Mesendoderm (in vitro differentiated cells): ENCODE measurements at regions not wholly inside any gene's neighbourhood (a gene's known extent, or its start where the extent isn't known, plus 50 kb on each side); places are given as distances from the start of the nearest gene placed in this dataset.

Experiments
- DNase-seq: peaks from one replicate; pipeline ENCODE4 v3.0.0; 2013
- H2AK5ac ChIP-seq: 2 replicates; pipeline ENCODE4 v1.6.1; 2013; ENCODE audit warnings: low read length, inconsistent platforms
- H2BK120ac ChIP-seq: 2 replicates; pipeline ENCODE4 v1.6.1; 2013; ENCODE audit warnings: low read depth, mild to moderate bottlenecking, low read length, moderate library complexity, mixed read lengths
- H2BK15ac ChIP-seq: replicated peaks from 2 replicates; pipeline ENCODE4 v1.6.1; 2013; ENCODE audit warnings: low read depth, mild to moderate bottlenecking, moderate library complexity
- H2BK5ac ChIP-seq: 2 replicates; pipeline ENCODE4 v1.6.1; 2013; ENCODE audit warnings: low read length, inconsistent platforms
- H3K18ac ChIP-seq: 2 replicates; pipeline ENCODE4 v1.6.1; 2013; ENCODE audit warnings: mild to moderate bottlenecking, low read length, mixed read lengths
- H3K23ac ChIP-seq: one replicate; pipeline ENCODE4 v1.6.1; 2013; ENCODE audit warnings: low read length
- H3K27ac ChIP-seq: 2 replicates; pipeline ENCODE4 v1.5.1; 2013; ENCODE audit warnings: low read depth, mild to moderate bottlenecking, inconsistent platforms, low read length, moderate library complexity
- H3K27me3 ChIP-seq: 2 replicates; pipeline ENCODE4 v1.6.1; 2013; ENCODE audit warnings: low read length, control low read depth, mild to moderate bottlenecking, inconsistent platforms; ENCODE audit not compliant: insufficient read depth, poor library complexity
- H3K36me3 ChIP-seq: 2 replicates; pipeline ENCODE4 v1.6.1; 2013; ENCODE audit warnings: low read length, inconsistent platforms; ENCODE audit not compliant: control insufficient read depth, insufficient read depth
- H3K4ac ChIP-seq: one replicate; pipeline ENCODE4 v1.6.1; 2013; ENCODE audit warnings: low read depth, mild to moderate bottlenecking, low read length, moderate library complexity
- H3K4me1 ChIP-seq: 2 replicates; pipeline ENCODE4 v1.6.1; 2013; ENCODE audit warnings: low read depth, low read length, inconsistent platforms; ENCODE audit not compliant: control insufficient read depth
- H3K4me2 ChIP-seq: 2 replicates; pipeline ENCODE4 v1.6.1; 2013; ENCODE audit warnings: low read length
- H3K4me3 ChIP-seq: 2 replicates; pipeline ENCODE4 v1.5.1; 2013; ENCODE audit warnings: mild to moderate bottlenecking, low read length
- H3K56ac ChIP-seq: one replicate; pipeline ENCODE4 v1.6.1; 2013; ENCODE audit warnings: low read length
- H3K79me1 ChIP-seq: 2 replicates; pipeline ENCODE4 v1.6.1; 2013; ENCODE audit warnings: low read length, inconsistent platforms
- H3K79me2 ChIP-seq: 2 replicates; pipeline ENCODE4 v1.6.1; 2013; ENCODE audit warnings: mild to moderate bottlenecking, low read length; ENCODE audit not compliant: control insufficient read depth, insufficient read depth
- H3K9ac ChIP-seq: 2 replicates; pipeline ENCODE4 v1.6.1; 2013; ENCODE audit warnings: low read length, inconsistent platforms
- H4K5ac ChIP-seq: one replicate; pipeline ENCODE4 v1.6.1; 2013; ENCODE audit warnings: low read length
- H4K8ac ChIP-seq: one replicate; pipeline ENCODE4 v1.6.1; 2013; ENCODE audit warnings: low read depth, mild to moderate bottlenecking, control low read depth, low read length, moderate library complexity
- WGBS: extraction: QIAGEN DNeasy Blood & Tissue Kit; methylation state at CpG from one replicate; pipeline ENCODE4 v1.1.7; 2013; ENCODE audit warnings: low lambda C conversion rate, missing lambda C conversion rate; ENCODE audit not compliant: insufficient coverage; ENCODE audit errors: extremely low coverage; 5-methylcytosine and 5-hydroxymethylcytosine counted together

DNA sequence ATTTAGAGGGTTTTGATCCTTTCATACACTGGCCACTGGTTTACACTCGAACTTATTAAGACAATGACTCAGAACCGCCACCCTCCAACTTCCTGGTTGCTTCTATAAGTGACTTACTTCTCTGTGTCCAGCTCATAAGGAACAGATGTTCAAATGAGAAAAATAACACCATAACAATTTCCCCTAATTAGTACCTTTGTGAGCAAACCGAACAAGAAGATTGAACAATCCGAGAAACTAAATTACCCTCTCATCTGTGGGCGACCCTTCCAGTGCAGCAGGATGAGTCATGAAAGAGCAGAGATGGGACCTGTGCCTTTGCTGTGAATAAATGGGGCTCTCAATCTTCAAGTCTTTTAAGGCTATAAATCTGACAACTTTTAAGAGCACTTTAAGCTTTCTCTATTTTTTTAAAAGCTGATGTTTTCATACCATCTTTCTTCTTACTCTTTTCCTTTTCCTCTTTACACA is 146.8 kb upstream of the RASSF8 start:
- Histone ChIP-seq H3K56ac (no peak overlapping the region), H3K27ac (no peak overlapping the region), H3K4me2 (no peak overlapping the region), H3K79me1 (no peaks in the 10 kb centered on the region), H3K9ac (no peak overlapping the region), H3K27me3 (no peaks in the 10 kb centered on the region), H3K36me3 (no peaks in the 10 kb centered on the region), H4K8ac (no peak overlapping the region), H3K79me2 (no peaks in the 10 kb centered on the region), H3K4me3 (no peak overlapping the region), H3K4ac (no peak overlapping the region), H3K4me1 (no peaks in the 10 kb centered on the region), H2BK5ac (no peak overlapping the region), H4K5ac (no peak overlapping the region), H2BK120ac (no peak overlapping the region), H3K18ac (no peak overlapping the region), H2AK5ac (no peak overlapping the region), H3K23ac (no peak overlapping the region), H2BK15ac (no peak overlapping the region)
- no CpG with 5 or more reads among the region's 5 CpGs for WGBS
- DNase-seq, result no peak

DNA sequence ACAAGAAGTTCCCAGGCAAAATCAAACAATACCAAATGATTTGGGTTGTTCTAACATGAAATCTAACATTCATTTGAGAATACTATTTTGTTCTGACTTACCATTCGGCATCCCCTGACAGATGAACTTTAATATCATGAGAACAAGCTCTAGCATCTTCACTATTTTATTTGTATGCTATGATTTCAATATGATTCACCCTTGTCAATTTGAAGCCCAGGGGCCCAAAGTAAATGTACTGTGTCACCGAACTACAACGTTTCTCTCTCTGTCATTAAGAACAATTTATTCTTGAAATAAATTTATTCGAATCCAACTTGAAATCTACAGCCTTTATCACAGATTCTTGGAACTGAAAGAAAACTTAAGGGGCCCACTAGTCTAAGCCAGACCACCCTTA is 146.2 kb upstream of the RASSF8 start:
- Histone ChIP-seq H3K79me1 (no peaks in the 10 kb centered on the region), H3K23ac (no peak overlapping the region)
- WGBS, result no CpG with 5 or more reads among the region's 4 CpGs

DNA sequence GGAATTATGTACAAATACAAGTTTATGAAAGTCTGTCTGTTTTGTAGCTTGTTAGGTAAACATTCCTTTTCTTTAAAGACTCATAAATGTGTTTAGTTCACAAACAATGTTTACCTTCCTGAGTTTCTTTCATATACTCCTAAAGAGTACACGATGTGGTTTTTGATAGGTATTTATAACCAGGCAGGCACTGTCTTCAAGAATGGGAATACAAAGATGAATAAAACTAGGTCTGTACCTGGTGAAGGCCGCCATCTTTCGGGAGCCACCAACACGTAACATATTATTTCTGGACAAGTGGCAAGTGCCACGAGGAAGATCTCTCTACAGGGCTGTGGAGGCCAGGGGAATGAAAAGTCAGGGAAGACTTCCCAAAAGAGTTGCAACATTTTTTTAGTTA is 144.6 kb upstream of the RASSF8 start:
- no peaks in the 10 kb centered on the region for H3K27me3 ChIP-seq
- H2AK5ac ChIP-seq, result no peak overlapping the region
- H3K4me1 ChIP-seq, result no peaks in the 10 kb centered on the region

More for the DNA sequence above, 146.2 kb upstream of the RASSF8 start:
- Histone ChIP-seq H3K4me1 (no peaks in the 10 kb centered on the region), H3K27me3 (no peaks in the 10 kb centered on the region), H3K4me3 (no peak overlapping the region), H3K27ac (no peak overlapping the region), H2BK5ac (no peak overlapping the region), H3K79me2 (no peaks in the 10 kb centered on the region), H4K5ac (no peak overlapping the region), H3K36me3 (no peaks in the 10 kb centered on the region), H3K56ac (no peak overlapping the region), H3K18ac (no peak overlapping the region), H4K8ac (no peak overlapping the region), H2BK120ac (no peak overlapping the region), H2BK15ac (no peak overlapping the region), H2AK5ac (no peak overlapping the region), H3K4ac (no peak overlapping the region), H3K9ac (no peak overlapping the region), H3K4me2 (no peak overlapping the region)
- DNase-seq, result no peak

DNA sequence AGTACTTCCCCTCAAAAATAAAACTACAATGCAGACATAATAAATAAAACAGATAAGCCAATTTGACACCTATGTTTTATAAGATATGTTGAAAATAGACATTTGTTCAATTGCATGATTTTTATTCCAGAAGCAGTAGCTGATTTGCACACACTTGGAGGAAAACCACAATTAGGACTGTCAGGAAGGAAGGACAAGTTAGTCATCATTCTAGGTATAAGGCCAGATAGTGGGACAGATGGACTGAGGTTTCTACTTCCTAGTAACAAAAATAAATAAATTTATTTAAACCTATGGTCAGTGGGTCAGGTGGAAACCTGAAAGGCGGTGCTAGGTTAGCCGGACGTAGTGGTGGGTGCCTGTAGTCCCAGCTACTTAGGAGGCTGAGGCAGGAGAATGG is 141.8 kb upstream of the RASSF8 start:
- Histone ChIP-seq H4K5ac (no peak overlapping the region), H2AK5ac (no peak overlapping the region), H3K23ac (no peak overlapping the region), H2BK120ac (no peak overlapping the region), H2BK5ac (no peak overlapping the region), H3K27ac (no peak overlapping the region), H3K4me1 (no peaks in the 10 kb centered on the region), H4K8ac (no peak overlapping the region), H3K79me2 (no peaks in the 10 kb centered on the region), H3K4me2 (no peak overlapping the region), H3K4ac (no peak overlapping the region), H3K36me3 (no peaks in the 10 kb centered on the region), H3K18ac (no peak overlapping the region), H3K9ac (no peak overlapping the region), H3K4me3 (no peak overlapping the region), H2BK15ac (no peak overlapping the region), H3K56ac (no peak overlapping the region), H3K79me1 (no peaks in the 10 kb centered on the region), H3K27me3 (no peaks in the 10 kb centered on the region)
- no peak for DNase-seq
- no CpG with 5 or more reads among the region's 3 CpGs for WGBS

More for the DNA sequence above, 144.6 kb upstream of the RASSF8 start:
- no CpG with 5 or more reads among the region's 5 CpGs for WGBS
- Histone ChIP-seq H3K79me1 (no peaks in the 10 kb centered on the region), H2BK5ac (no peak overlapping the region), H3K23ac (no peak overlapping the region), H2BK15ac (no peak overlapping the region), H3K79me2 (no peaks in the 10 kb centered on the region), H4K5ac (no peak overlapping the region), H3K27ac (no peak overlapping the region), H3K36me3 (no peaks in the 10 kb centered on the region), H3K9ac (no peak overlapping the region), H3K56ac (no peak overlapping the region), H3K18ac (no peak overlapping the region), H2BK120ac (no peak overlapping the region), H3K4me3 (no peak overlapping the region), H3K4me2 (no peak overlapping the region), H3K4ac (no peak overlapping the region), H4K8ac (no peak overlapping the region)
- DNase-seq, result no peak

DNA sequence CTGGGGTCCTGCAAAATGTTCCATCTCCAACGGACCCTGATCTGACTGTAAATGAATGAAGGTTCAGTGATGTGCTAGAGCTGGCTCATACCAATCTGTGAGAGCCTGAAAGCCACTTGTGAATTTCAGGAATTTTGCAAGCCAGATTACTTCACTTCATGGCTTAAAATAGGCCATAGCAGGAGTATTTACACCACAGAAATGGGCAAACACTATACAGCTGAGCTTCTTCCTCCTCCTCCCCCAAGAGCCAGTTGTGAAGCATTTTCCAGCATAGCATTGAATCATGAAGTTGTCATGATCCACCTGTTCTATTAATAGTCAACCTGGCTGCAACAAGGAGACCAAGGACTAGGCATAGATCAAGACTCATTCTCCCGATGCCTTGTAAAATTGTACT is 141.3 kb upstream of the RASSF8 start:
- Histone ChIP-seq H3K4me1 (no peaks in the 10 kb centered on the region), H2AK5ac (no peak overlapping the region), H3K4me2 (no peak overlapping the region), H3K36me3 (no peaks in the 10 kb centered on the region), H3K23ac (no peak overlapping the region), H2BK120ac (no peak overlapping the region), H3K27me3 (no peaks in the 10 kb centered on the region), H4K5ac (no peak overlapping the region), H3K4ac (no peak overlapping the region), H3K18ac (no peak overlapping the region), H3K4me3 (no peak overlapping the region), H4K8ac (no peak overlapping the region), H3K56ac (no peak overlapping the region), H2BK15ac (no peak overlapping the region), H3K79me1 (no peaks in the 10 kb centered on the region), H3K79me2 (no peaks in the 10 kb centered on the region), H2BK5ac (no peak overlapping the region), H3K9ac (no peak overlapping the region), H3K27ac (no peak overlapping the region)
- no peak for DNase-seq
- no CpG with 5 or more reads among the region's 2 CpGs for WGBS

DNA sequence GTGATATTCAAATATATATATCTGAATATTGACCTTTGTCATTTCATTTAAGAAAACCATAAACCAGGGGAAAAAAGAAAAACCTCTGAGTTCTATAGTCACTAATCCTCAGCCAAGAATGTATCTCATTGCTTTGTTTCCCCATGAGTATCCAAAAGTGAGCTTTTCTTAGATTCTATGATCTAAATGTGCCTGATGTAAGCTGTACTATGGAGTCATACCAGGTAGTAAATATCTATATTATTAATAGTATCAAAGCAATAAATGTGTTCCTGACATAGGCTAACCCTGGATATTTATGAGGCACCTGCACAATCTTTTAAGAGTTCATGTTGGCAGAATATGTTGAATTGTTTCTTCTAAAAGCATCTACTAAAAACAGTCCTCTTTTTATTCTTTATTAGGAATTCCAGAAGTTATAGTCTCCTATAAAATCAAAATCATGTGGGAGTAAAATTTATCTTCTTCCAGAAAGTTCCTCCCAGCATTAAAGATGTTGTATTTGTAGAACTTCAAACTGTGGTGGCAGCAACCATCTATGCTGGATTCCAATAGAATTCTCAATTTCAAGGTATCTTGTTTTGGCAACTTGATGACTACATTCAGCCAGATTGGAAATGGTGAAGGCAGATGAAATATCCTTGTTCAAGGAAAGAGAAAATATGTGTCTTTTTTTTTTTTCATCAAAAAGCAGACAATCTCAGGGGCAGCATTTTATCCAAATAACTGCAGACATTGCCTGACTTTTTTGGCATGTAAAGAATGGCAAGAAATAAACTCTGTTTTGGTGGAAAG is 139.7 kb upstream of the RASSF8 start:
- no peaks in the 10 kb centered on the region for H3K4me1 ChIP-seq
- H3K18ac ChIP-seq, result no peak overlapping the region
- H3K79me1 ChIP-seq, result no peaks in the 10 kb centered on the region
- no peak overlapping the region for H4K8ac ChIP-seq
- no peak overlapping the region for H3K4me3 ChIP-seq
- H3K27me3 ChIP-seq, result no peaks in the 10 kb centered on the region
- DNase-seq, result no peak
- no peak overlapping the region for H3K56ac ChIP-seq
- no peak overlapping the region for H3K9ac ChIP-seq
- no peaks in the 10 kb centered on the region for H3K79me2 ChIP-seq
- no peak overlapping the region for H4K5ac ChIP-seq
- no peak overlapping the region for H2BK5ac ChIP-seq
- H3K36me3 ChIP-seq, result no peaks in the 10 kb centered on the region
- no peak overlapping the region for H3K23ac ChIP-seq
- H3K4ac ChIP-seq, result no peak overlapping the region
- no peak overlapping the region for H3K27ac ChIP-seq
- H2BK120ac ChIP-seq, result no peak overlapping the region
- H2BK15ac ChIP-seq, result no peak overlapping the region
- H3K4me2 ChIP-seq, result no peak overlapping the region
- H2AK5ac ChIP-seq, result no peak overlapping the region
